HG03575 (cell line): ENCODE measurements at regions not wholly inside any gene's neighbourhood (a gene's known extent, or its start where the extent isn't known, plus 50 kb on each side); places are given as distances from the start of the nearest gene placed in this dataset.

Experiments
- ATAC-seq: cut with Tn5 transposase; IDR thresholded peaks from one replicate; pipeline ENCODE4 v1.9.1; 2021; ENCODE audit not compliant: unreplicated experiment, insufficient number of reproducible peaks, low FRiP score; ENCODE audit errors: extremely low read depth

GRCh38 chr1:239322369-239322768 lies 64.0 kb upstream of the CHRM3 start:
- ATAC-seq, result no peak

GRCh38 chr1:239321877-239322276 lies 64.5 kb upstream of the CHRM3 start:
- ATAC-seq, result no peak

GRCh38 chr1:239317948-239318347 lies 68.4 kb upstream of the CHRM3 start:
- ATAC-seq, result no peak

- ATAC-seq, result no peak
Observed at GRCh38 chr1:239315631-239316217, 70.6 kb upstream of the CHRM3 start.

- no peak for ATAC-seq
Observed at GRCh38 chr1:239311331-239311730, 75.0 kb upstream of the CHRM3 start.

- no peak for ATAC-seq
Observed at GRCh38 chr1:239308701-239309333, 77.6 kb upstream of the CHRM3 start.

GRCh38 chr1:239307886-239308285 lies 78.5 kb upstream of the CHRM3 start:
- no peak for ATAC-seq

GRCh38 chr1:239306426-239306825 lies 79.9 kb upstream of the CHRM3 start:
- no peak for ATAC-seq

- ATAC-seq, result no peak
Observed at GRCh38 chr1:239303289-239303688, 83.1 kb upstream of the CHRM3 start.

- no peak for ATAC-seq
Observed at GRCh38 chr1:239302696-239303095, 83.7 kb upstream of the CHRM3 start.

GRCh38 chr1:239301251-239301650 lies 85.1 kb upstream of the CHRM3 start:
- no peak for ATAC-seq

GRCh38 chr1:239297910-239298309 lies 88.5 kb upstream of the CHRM3 start:
- ATAC-seq, result no peak

- ATAC-seq, result no peak
Observed at GRCh38 chr1:239293350-239294110, 92.8 kb upstream of the CHRM3 start.

GRCh38 chr1:239288820-239289554 lies 97.4 kb upstream of the CHRM3 start:
- no peak for ATAC-seq

- no peak for ATAC-seq
Observed at GRCh38 chr1:239287296-239287695, 99.1 kb upstream of the CHRM3 start.

- no peak for ATAC-seq
Observed at GRCh38 chr1:239283216-239283615, 103.2 kb upstream of the CHRM3 start.

GRCh38 chr1:239282411-239282810 lies 104.0 kb upstream of the CHRM3 start:
- ATAC-seq, result no peak

- no peak for ATAC-seq
Observed at GRCh38 chr1:239276051-239276450, 110.3 kb upstream of the CHRM3 start.

- no peak for ATAC-seq
Observed at GRCh38 chr1:239274242-239274830, 112.0 kb upstream of the CHRM3 start.
